ENCODE measurements at regions not wholly inside any gene's neighbourhood (a gene's known extent, or its start where the extent isn't known, plus 50 kb on each side); places are given as distances from the start of the nearest gene placed in this dataset.

DNA sequence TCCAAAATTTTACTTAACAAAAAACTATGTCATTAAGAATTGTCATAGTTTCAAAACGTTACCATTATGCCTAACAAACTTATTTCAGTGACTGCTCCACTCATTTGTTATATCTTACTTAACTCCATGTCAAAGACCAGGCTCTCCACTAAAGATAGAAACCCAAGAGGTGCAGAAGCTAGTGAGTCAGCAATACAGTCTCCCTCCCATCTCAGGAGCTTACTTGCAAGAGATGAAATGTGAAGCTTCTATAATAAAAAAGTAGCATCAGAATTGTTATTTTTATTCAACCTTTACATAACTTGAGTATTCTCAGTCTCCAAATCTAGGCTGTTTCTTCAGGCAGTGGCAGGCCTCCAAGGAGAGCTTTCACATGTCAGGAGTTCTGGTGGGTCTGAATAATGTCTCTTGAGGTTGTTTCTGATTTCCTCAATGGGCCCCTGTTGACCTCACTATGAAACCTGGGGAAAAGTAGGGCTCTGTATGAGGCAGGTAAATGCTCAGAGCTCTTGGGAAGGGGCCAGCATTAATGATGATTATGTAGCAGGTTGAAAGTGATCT, 242.0 kb downstream of the NDFIP2 start:
- H3K36me3 ChIP-seq (ENCODE audit: control insufficient read depth in 1 of 2, insufficient read depth in 2 of 2, low read length in 2 of 2) = no peaks in the 10 kb centered on the region
- no peaks in the 10 kb centered on the region for H4K20me1 ChIP-seq (ENCODE audit: insufficient read depth)
- H3K9me2 ChIP-seq (ENCODE audit: insufficient read depth) = no peaks in the 10 kb centered on the region
- no peaks in the 10 kb centered on the region for H3K79me2 ChIP-seq (ENCODE audit: insufficient read depth, low read length)
- CTCF ChIA-PET = no interaction called here
- RAD21 ChIA-PET (ENCODE audit: low non-redundant PET in 1 of 2, low total read pairs in 2 of 2, uncharacterized antibody in 2 of 2, unreplicated experiment in 2 of 2) = no interaction called here
- H2AFZ ChIP-seq (ENCODE audit: low read depth, low read length, poor library complexity, severe bottlenecking) = no peak overlapping the region
- TF ChIP-seq SRF (IDR thresholded peaks at IDR 0.05; ENCODE audit: low read depth) = no peak
- no peaks in the 10 kb centered on the region for H3K27me3 ChIP-seq (ENCODE audit: insufficient read depth, low read length)
- DNase-seq (ENCODE audit: low read depth, low spot score) (no peak), ATAC-seq (no peak)
- no peak overlapping the region for H3K27ac ChIP-seq (ENCODE audit: low read depth, low read length)
- no TSS peak for BruUV-seq (replicated peaks)
- no peaks in the 10 kb centered on the region for H3K4me1 ChIP-seq (ENCODE audit: control insufficient read depth in 1 of 2, insufficient read depth in 2 of 2, low read length in 2 of 2)
- no peak overlapping the region for H3K4me3 ChIP-seq (replicated peaks in 1 of 2; ENCODE audit: low read depth in 1 of 2, low read length in 2 of 2)
- intact Hi-C loops (cut with micrococcal nuclease) = no loop called here
- H3K4me2 ChIP-seq (ENCODE audit: low read length) = no peak overlapping the region
- H3K9me3 ChIP-seq (ENCODE audit: control insufficient read depth in 1 of 2, insufficient read depth in 1 of 2, low read depth in 1 of 2, low read length in 2 of 2) = no peaks in the 10 kb centered on the region; a peak in 1 of 4 replicates
- POLR2A ChIA-PET = no interaction called here
- no peak overlapping the region for H3K9ac ChIP-seq (ENCODE audit: low read length)

DNA sequence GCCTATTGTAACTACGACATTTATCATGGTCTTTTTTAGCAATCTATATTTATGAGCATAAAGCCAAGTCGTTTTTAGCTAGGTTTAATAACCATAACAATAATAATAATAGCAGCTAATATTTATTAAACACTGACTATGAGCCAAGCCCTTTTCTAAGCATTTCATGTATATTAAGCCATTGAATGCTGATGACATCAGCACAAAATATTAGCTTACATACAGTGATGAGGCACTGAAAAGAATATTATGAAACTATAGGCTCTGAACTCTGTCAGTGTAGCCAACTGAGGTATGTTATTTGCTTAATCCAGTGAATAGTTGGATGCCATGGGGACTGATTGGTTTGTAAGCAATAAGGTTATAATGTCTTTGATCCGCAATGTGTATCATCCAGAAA, 235.2 kb downstream of the NDFIP2 start:
- Histone ChIP-seq H4K20me1 (ENCODE audit: insufficient read depth) (no peaks in the 10 kb centered on the region), H3K4me3 (replicated peaks in 1 of 2; ENCODE audit: low read depth in 1 of 2, low read length in 2 of 2) (no peak overlapping the region), H3K9ac (ENCODE audit: low read length) (no peak overlapping the region), H2AFZ (ENCODE audit: low read depth, low read length, poor library complexity, severe bottlenecking) (no peak overlapping the region), H3K36me3 (ENCODE audit: control insufficient read depth in 1 of 2, insufficient read depth in 2 of 2, low read length in 2 of 2) (no peaks in the 10 kb centered on the region), H3K79me2 (ENCODE audit: insufficient read depth, low read length) (no peaks in the 10 kb centered on the region), H3K4me1 (ENCODE audit: control insufficient read depth in 1 of 2, insufficient read depth in 2 of 2, low read length in 2 of 2) (no peaks in the 10 kb centered on the region), H3K4me2 (ENCODE audit: low read length) (no peak overlapping the region), H3K27ac (ENCODE audit: low read depth, low read length) (no peak overlapping the region), H3K9me2 (ENCODE audit: insufficient read depth) (no peaks in the 10 kb centered on the region), H3K9me3 (ENCODE audit: control insufficient read depth in 1 of 2, insufficient read depth in 1 of 2, low read depth in 1 of 2, low read length in 2 of 2) (no peaks in the 10 kb centered on the region; a peak in 1 of 4 replicates), H3K27me3 (ENCODE audit: insufficient read depth, low read length) (no peaks in the 10 kb centered on the region)
- intact Hi-C loops (cut with micrococcal nuclease) = no loop called here
- POLR2A ChIA-PET = no interaction called here
- CTCF ChIA-PET = no interaction called here
- TF ChIP-seq EZH2phosphoT487 (IDR thresholded peaks at IDR 0.05; ENCODE audit: borderline replicate concordance) = no peak
- TF ChIP-seq CBX3 (IDR thresholded peaks at IDR 0.05; ENCODE audit: low read depth) = no peak
- DNase-seq (ENCODE audit: low read depth, low spot score) (no peak), ATAC-seq (no peak)
- RAD21 ChIA-PET (ENCODE audit: low non-redundant PET in 1 of 2, low total read pairs in 2 of 2, uncharacterized antibody in 2 of 2, unreplicated experiment in 2 of 2) = no interaction called here
- no TSS peak for BruUV-seq (replicated peaks)

DNA sequence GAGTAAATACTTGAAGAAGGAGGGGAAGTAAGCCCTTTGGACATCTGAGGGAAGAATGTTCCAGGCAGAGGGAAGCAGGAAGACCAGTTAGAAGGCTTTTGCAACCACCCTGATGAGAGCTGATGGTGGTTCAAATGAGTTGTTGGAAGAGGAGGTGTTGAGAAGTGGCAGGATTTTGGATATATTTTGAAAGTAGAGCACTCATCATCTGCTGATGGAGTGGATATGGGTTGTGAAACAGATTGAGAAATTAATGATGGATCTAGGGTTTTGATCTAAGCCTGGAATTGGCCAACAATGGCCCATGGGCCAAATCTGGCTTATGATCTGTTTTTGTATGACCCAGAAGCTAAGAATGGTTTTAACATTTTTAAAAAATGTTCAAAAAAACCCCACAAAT, 230.7 kb downstream of the NDFIP2 start:
- Histone ChIP-seq H3K4me3 (replicated peaks in 1 of 2; ENCODE audit: low read depth in 1 of 2, low read length in 2 of 2) (no peak overlapping the region), H3K79me2 (ENCODE audit: insufficient read depth, low read length) (no peaks in the 10 kb centered on the region), H4K20me1 (ENCODE audit: insufficient read depth) (no peaks in the 10 kb centered on the region), H3K27me3 (ENCODE audit: insufficient read depth, low read length) (no peaks in the 10 kb centered on the region), H3K9ac (ENCODE audit: low read length) (no peak overlapping the region), H2AFZ (ENCODE audit: low read depth, low read length, poor library complexity, severe bottlenecking) (no peak overlapping the region), H3K4me2 (ENCODE audit: low read length) (no peak overlapping the region), H3K36me3 (ENCODE audit: control insufficient read depth in 1 of 2, insufficient read depth in 2 of 2, low read length in 2 of 2) (no peaks in the 10 kb centered on the region), H3K9me2 (ENCODE audit: insufficient read depth) (no peaks in the 10 kb centered on the region), H3K4me1 (ENCODE audit: control insufficient read depth in 1 of 2, insufficient read depth in 2 of 2, low read length in 2 of 2) (no peaks in the 10 kb centered on the region), H3K9me3 (ENCODE audit: control insufficient read depth in 1 of 2, insufficient read depth in 1 of 2, low read depth in 1 of 2, low read length in 2 of 2) (no peaks in the 10 kb centered on the region), H3K27ac (ENCODE audit: low read depth, low read length) (no peak overlapping the region)
- POLR2A ChIA-PET = no interaction called here
- CTCF ChIA-PET = no interaction called here
- RAD21 ChIA-PET (ENCODE audit: low non-redundant PET in 1 of 2, low total read pairs in 2 of 2, uncharacterized antibody in 2 of 2, unreplicated experiment in 2 of 2) = no interaction called here
- ATAC-seq = no peak
- no peak for DNase-seq (ENCODE audit: low read depth, low spot score)
- BruUV-seq (replicated peaks) = no TSS peak
- intact Hi-C loops (cut with micrococcal nuclease) = no loop called here
- TF ChIP-seq JUND (IDR thresholded peaks at IDR 0.05) (no peak), RAD21 (IDR thresholded peaks at IDR 0.05; ENCODE audit: low read depth) (no peak), EZH2 (IDR thresholded peaks at IDR 0.05) (no peak), ZNF274 (IDR thresholded peaks at IDR 0.05; ENCODE audit: low read depth, low read length) (no peak), EZH2phosphoT487 (IDR thresholded peaks at IDR 0.05; ENCODE audit: borderline replicate concordance) (no peak)
- TF ChIP-seq, protein P1, sequence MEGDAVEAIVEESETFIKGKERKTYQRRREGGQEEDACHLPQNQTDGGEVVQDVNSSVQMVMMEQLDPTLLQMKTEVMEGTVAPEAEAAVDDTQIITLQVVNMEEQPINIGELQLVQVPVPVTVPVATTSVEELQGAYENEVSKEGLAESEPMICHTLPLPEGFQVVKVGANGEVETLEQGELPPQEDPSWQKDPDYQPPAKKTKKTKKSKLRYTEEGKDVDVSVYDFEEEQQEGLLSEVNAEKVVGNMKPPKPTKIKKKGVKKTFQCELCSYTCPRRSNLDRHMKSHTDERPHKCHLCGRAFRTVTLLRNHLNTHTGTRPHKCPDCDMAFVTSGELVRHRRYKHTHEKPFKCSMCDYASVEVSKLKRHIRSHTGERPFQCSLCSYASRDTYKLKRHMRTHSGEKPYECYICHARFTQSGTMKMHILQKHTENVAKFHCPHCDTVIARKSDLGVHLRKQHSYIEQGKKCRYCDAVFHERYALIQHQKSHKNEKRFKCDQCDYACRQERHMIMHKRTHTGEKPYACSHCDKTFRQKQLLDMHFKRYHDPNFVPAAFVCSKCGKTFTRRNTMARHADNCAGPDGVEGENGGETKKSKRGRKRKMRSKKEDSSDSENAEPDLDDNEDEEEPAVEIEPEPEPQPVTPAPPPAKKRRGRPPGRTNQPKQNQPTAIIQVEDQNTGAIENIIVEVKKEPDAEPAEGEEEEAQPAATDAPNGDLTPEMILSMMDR (IDR thresholded peaks at IDR 0.05 in 2 of 3, conservative IDR thresholded peaks at IDR 0.05 in 1 of 3; ENCODE audit: borderline replicate concordance in 1 of 3, insufficient read depth in 1 of 3, low read depth in 2 of 3, low read length in 2 of 3) = no peak
- TF ChIP-seq, protein P2, sequence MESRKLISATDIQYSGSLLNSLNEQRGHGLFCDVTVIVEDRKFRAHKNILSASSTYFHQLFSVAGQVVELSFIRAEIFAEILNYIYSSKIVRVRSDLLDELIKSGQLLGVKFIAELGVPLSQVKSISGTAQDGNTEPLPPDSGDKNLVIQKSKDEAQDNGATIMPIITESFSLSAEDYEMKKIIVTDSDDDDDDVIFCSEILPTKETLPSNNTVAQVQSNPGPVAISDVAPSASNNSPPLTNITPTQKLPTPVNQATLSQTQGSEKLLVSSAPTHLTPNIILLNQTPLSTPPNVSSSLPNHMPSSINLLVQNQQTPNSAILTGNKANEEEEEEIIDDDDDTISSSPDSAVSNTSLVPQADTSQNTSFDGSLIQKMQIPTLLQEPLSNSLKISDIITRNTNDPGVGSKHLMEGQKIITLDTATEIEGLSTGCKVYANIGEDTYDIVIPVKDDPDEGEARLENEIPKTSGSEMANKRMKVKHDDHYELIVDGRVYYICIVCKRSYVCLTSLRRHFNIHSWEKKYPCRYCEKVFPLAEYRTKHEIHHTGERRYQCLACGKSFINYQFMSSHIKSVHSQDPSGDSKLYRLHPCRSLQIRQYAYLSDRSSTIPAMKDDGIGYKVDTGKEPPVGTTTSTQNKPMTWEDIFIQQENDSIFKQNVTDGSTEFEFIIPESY (IDR thresholded peaks at IDR 0.05; ENCODE audit: extremely low read depth, insufficient replicate concordance, low read length) = no peak
- TF ChIP-seq, protein P3, sequence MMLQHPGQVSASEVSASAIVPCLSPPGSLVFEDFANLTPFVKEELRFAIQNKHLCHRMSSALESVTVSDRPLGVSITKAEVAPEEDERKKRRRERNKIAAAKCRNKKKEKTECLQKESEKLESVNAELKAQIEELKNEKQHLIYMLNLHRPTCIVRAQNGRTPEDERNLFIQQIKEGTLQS (IDR thresholded peaks at IDR 0.05) = no peak
